OCI-LY7 (cell line): ENCODE measurements at regions not wholly inside any gene's neighbourhood (a gene's known extent, or its start where the extent isn't known, plus 50 kb on each side); places are given as distances from the start of the nearest gene placed in this dataset.

Experiments used
- CTCF ChIP-seq: fragments of 200-600 bp; sonication (generic); conservative IDR thresholded peaks from 2 replicates; pipeline ENCODE4 v1.5.1; 2014; ENCODE audit warnings: mild to moderate bottlenecking, antibody characterized with exemption, low read length, moderate library complexity, mixed read lengths
- EZH2phosphoT487 ChIP-seq: fragments of 200-600 bp; sonication (generic); IDR thresholded peaks from 2 replicates; pipeline ENCODE4 v1.6.1; 2018; ENCODE audit warnings: low read depth, borderline replicate concordance, mild to moderate bottlenecking, mixed run types, antibody characterized with exemption, low read length, moderate library complexity, mixed read lengths

GRCh38 chr2:17136231-17136630 is 382.0 kb downstream of the RAD51AP2 start:
- no peak for TF ChIP-seq CTCF
- no peak for TF ChIP-seq EZH2phosphoT487
